VCaP (cell line): ENCODE measurements at regions not wholly inside any gene's neighbourhood (a gene's known extent, or its start where the extent isn't known, plus 50 kb on each side); places are given as distances from the start of the nearest gene placed in this dataset.

Experiments used
- H3K27ac ChIP-seq: fragments of 450-650 bp; 2 replicates; pipeline ENCODE4 v1.5.1; 2017
- TF ChIP-seq, protein P1 (sequence below): fragments of 450-650 bp; conservative IDR thresholded peaks from 2 replicates; pipeline ENCODE4 v1.5.1; 2017; ENCODE audit warnings: mild to moderate bottlenecking, moderate library complexity

DNA sequence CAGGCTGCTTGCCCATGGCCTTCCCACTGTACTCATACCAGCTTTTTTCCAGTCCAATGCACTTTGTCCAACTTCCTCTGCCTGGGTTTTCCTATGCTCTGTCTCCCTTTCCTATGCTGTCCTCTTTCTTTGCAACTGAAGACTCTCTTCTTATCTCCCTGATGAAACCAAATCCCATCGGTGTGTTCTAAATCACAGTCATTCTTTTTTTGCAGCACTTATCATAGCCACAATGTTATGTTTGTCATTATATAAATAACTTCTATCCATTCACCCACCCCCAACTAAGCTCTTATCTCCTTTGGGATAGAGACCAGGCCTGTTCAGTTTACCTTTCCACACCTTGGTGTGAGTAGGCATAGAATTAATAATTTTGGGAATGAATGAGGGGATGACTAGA lies 121.0 kb downstream of the GPX5 start:
- TF ChIP-seq, protein P1, sequence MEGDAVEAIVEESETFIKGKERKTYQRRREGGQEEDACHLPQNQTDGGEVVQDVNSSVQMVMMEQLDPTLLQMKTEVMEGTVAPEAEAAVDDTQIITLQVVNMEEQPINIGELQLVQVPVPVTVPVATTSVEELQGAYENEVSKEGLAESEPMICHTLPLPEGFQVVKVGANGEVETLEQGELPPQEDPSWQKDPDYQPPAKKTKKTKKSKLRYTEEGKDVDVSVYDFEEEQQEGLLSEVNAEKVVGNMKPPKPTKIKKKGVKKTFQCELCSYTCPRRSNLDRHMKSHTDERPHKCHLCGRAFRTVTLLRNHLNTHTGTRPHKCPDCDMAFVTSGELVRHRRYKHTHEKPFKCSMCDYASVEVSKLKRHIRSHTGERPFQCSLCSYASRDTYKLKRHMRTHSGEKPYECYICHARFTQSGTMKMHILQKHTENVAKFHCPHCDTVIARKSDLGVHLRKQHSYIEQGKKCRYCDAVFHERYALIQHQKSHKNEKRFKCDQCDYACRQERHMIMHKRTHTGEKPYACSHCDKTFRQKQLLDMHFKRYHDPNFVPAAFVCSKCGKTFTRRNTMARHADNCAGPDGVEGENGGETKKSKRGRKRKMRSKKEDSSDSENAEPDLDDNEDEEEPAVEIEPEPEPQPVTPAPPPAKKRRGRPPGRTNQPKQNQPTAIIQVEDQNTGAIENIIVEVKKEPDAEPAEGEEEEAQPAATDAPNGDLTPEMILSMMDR: no peak
- no peak overlapping the region for H3K27ac ChIP-seq

DNA sequence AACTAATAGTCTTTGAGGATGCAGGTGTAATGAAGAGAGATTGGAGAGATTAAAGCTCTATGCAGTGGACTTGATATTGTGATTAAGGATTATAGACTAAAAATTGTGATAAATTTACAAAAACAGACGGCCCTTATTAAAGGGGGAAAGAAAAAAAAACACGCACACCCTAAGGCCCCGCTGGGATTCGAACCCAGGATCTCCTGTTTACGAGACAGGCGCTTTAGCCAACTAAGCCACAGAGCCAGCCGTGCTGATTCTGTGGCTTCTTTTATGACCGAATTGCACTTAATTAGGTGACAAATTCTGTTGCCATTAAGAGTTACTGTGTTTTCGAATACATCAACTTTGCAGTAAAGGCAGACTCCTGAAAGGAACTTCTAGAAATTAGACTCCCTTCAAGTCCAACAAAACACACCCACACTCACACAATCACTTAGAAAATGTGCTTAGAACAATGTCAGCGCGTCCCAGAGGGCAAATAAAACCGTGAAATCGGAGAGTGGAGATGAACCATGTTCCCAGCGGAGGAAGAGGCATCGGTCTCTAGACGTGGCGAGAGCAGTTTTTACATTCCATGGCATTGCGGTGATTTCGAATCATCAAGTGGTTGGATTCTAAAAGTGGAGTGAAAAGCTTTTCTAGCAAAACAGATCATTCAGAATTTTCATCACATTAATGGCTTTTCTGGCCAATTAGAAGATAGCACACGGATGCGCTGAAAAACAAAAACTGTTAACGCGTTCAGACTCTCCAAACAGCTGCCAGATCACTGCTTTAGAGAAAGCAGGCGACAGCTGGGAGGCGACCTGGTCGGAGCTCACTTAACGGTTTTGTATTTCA lies 122.6 kb downstream of the GPX5 start:
- TF ChIP-seq, protein P1: no peak
- peak overlapping the region; percentile 37 for H3K27ac ChIP-seq

DNA sequence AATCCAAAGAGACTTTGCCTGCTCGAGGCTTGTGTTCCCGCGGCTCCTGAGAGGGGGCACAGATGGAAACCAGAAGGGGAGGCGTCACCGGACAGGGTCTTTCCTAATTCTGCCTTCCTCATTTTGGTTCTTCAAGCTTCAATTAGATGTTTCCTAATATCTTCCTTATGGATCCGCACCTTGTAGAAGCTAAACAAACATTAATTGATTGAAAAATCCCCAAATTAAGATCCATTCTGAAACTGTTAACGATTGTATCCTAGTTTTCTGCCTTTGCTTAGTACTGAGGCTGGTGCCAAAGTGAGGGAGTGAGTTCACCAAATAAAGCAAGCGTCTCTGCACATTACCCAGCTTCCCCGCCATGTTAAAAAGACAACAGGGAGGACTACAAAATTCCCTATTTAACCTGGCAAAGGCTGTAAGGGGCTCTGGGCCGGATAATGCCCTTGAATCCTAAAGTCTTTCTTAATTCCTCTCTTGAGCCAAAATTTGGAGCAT lies 123.2 kb downstream of the GPX5 start:
- TF ChIP-seq, protein P1: no peak
- H3K27ac ChIP-seq: peak overlapping the region; percentile 37

DNA sequence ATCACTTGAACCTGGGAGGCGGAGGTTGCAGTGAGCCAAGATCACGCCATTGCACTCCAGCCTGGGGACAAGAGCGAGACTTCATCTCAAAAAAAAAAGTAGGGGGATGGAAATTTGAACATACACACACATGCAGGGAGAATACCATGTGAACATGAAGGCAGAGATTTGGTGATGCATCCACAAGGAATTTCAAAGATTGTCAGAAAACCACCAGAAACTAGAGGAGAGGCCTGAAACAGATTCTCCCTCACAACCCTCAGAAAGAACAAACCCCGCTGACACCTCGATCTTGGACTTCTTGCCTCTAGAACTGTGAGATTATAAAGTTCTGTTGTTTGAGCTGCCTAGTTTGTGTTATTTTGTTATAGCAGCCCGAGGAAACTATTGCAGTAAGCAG lies 125.5 kb downstream of the GPX5 start:
- TF ChIP-seq, protein P1: no peak

DNA sequence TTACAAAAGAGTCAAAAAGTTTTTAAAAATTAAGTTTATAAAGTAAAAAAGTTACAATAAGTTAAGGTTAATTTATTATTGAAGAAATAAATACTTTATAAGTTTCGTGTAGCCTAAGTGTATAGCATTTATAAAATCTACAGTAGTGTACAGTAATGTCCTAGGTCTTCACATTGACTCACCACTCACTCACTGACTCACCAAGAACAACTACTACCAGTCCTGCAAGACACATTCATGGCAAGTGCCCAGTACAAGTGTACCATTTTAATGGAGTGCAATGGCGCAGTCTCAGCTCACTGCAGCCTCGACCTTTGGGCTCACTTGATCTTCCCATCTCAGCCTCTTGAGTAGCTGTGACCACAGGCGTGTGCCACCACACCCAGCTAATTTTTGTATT lies 128.2 kb downstream of the GPX5 start:
- TF ChIP-seq, protein P1: no peak

More for the DNA sequence above, 125.5 kb downstream of the GPX5 start:
- no peak overlapping the region for H3K27ac ChIP-seq

DNA sequence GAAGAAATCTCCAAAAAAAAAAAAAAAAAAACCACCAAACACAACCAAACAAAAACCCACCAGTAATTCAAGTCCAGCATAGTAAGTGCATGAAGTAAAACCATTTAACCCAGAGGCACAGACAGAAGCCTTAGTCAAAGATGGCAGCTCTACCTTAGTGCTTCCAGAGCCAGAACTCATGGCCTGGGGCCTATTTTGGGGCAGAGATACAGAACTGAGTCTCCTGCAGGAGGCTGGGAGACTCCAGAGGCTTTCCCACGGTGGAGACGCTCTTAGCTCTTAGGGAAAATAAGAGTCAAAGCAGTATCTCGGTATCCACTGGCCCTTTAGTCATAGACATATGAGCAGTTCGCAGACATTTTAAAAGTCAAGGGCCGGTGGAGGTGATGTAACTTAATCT lies 129.5 kb downstream of the GPX5 start:
- TF ChIP-seq, protein P1: no peak
- H3K27ac ChIP-seq: no peak overlapping the region

More for the DNA sequence above, 128.2 kb downstream of the GPX5 start:
- H3K27ac ChIP-seq: no peak overlapping the region

DNA sequence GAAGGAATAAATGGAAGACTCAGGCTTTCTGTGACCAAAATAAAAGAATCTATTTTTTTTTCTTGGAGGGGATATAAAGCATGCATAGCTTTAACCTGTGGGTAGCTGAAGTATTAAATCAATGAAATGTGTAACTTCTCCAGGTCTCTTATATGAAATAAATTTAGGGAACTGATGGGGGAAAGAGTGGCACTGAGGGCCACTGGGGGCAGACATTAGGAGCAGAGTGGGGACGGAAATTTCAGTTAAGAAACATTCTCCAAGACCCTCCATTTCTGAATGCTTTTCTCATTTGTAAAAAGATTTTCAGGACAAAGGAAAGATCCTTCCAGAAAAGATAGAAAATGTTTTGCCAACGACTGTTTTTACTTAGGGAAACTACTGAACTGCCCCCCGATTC lies 131.0 kb downstream of the GPX5 start:
- H3K27ac ChIP-seq: no peak overlapping the region
- TF ChIP-seq, protein P1: 0 out of 2 replicates have a peak, but pooled peaks have one; percentile 6
